K562 (cell line): ENCODE measurements at regions not wholly inside any gene's neighbourhood (a gene's known extent, or its start where the extent isn't known, plus 50 kb on each side); places are given as distances from the start of the nearest gene placed in this dataset.

Experiments
- ATAC-seq: fragments of 200-7000 bp; cut with Tn5 transposase; 3 replicates; pipeline ENCODE4 v1.9.1; 2020; ENCODE audit warnings: moderate library complexity
- BruUV-seq: library from RNA; stranded (reverse); fragments of 400-500 nt; replicated peaks from 2 replicates; lab custom pipeline; 2021; lab: Mats Ljungman, UMichigan
- CTCF ChIA-PET: fragments of 300-600 bp; formaldehyde crosslinking; extraction: SDS; loops from one replicate; lab custom pipeline; 2021; ENCODE audit warnings: low intra/inter-chr PET ratio; lab: Yijun Ruan, JAX
- POLR2A ChIA-PET: fragments of 300-600, 350-650 bp; sonication (Branson Sonifier 250); formaldehyde crosslinking; extraction: SDS; loops from one replicate; lab custom pipeline; 2021; ENCODE audit warnings: antibody characterized with exemption, inconsistent platforms; lab: Yijun Ruan, JAX
- DNase-seq, 4 experiments: peaks; one replicate each; pipeline versions ENCODE4 v3.0.0 to v3.0.0-alpha.2; 2011 to 2018; ENCODE audit warnings: low spot score in 3 of 4, mixed read lengths in 3 of 4; ENCODE audit errors: extremely low read depth in 1 of 4
- FAIRE-seq: peaks from 2 replicates; lab custom pipeline; 2011; peaks lifted over from hg19 to GRCh38; lab: Jason Lieb, UNC
- H2AFZ ChIP-seq: 2 replicates; pipeline ENCODE4 v1.6.0; 2011; ENCODE audit warnings: low read depth, low read length, control low read depth, inconsistent platforms
- H3K27ac ChIP-seq: fragments of 200-600 bp; 3 replicates; pipeline ENCODE4 v1.8.0; 2011; ENCODE audit warnings: low read depth, mild to moderate bottlenecking, control low read depth, inconsistent platforms, low read length, moderate library complexity, mixed read lengths; ENCODE audit errors: extremely low read depth
- H3K27me3 ChIP-seq, 2 experiments: fragments of 300-600 bp in 1 of 2; 2 replicates in 1 of 2; 3 replicates in 1 of 2; pipeline versions ENCODE4 v1.6.0 to v1.8.0; 2011; ENCODE audit warnings: inconsistent platforms in 2 of 2, low read length in 2 of 2, mild to moderate bottlenecking in 1 of 2, mixed read lengths in 1 of 2, moderate library complexity in 1 of 2; ENCODE audit not compliant: control insufficient read depth in 2 of 2, insufficient read depth in 2 of 2
- H3K36me3 ChIP-seq: fragments of 300-600 bp; 3 replicates; pipeline ENCODE4 v1.8.0; 2011; ENCODE audit warnings: mild to moderate bottlenecking, low read length, inconsistent platforms; ENCODE audit not compliant: control insufficient read depth, insufficient read depth
- H3K4me1 ChIP-seq, 2 experiments: fragments of 200-600 bp in 1 of 2; replicated peaks in 1 of 2; 2 replicates in 1 of 2; 3 replicates in 1 of 2; pipeline versions ENCODE4 v1.5.1 to v1.8.0; 2011; ENCODE audit warnings: inconsistent platforms in 2 of 2, low read length in 2 of 2, mild to moderate bottlenecking in 1 of 2, mixed read lengths in 1 of 2, moderate library complexity in 1 of 2; ENCODE audit not compliant: control insufficient read depth in 2 of 2, insufficient read depth in 2 of 2
- H3K4me2 ChIP-seq: 2 replicates; pipeline ENCODE4 v1.6.1; 2011; ENCODE audit warnings: low read length, control low read depth, inconsistent platforms, mixed read lengths; ENCODE audit not compliant: insufficient read depth
- H3K4me3 ChIP-seq: fragments of 200-600 bp; sonication (generic), shearing (Covaris generic); 2 replicates; pipeline ENCODE4 v1.5.1; 2016; ENCODE audit warnings: control low read depth, inconsistent platforms
- H3K79me2 ChIP-seq: fragments of 200-600 bp; 3 replicates; pipeline ENCODE4 v1.8.0; 2011; ENCODE audit warnings: low read length, inconsistent platforms; ENCODE audit not compliant: control insufficient read depth, insufficient read depth
- H3K9ac ChIP-seq, 2 experiments: 2 replicates each; pipeline versions ENCODE4 v1.6.0 to v1.6.1; 2011; ENCODE audit warnings: low read depth in 2 of 2, low read length in 2 of 2, control low read depth in 1 of 2, inconsistent platforms in 1 of 2, mild to moderate bottlenecking in 1 of 2, mixed read lengths in 1 of 2; ENCODE audit not compliant: insufficient read depth in 1 of 2
- H3K9me1 ChIP-seq: one replicate; pipeline ENCODE4 v1.6.0; 2011; ENCODE audit warnings: inconsistent platforms, mild to moderate bottlenecking, low read length, moderate library complexity; ENCODE audit not compliant: control insufficient read depth, insufficient read depth
- H3K9me3 ChIP-seq: replicated peaks from 2 replicates; pipeline ENCODE4 v1.5.1; 2011; ENCODE audit warnings: low read depth, low read length, inconsistent platforms; ENCODE audit not compliant: control insufficient read depth, insufficient read depth
- H4K20me1 ChIP-seq: replicated peaks from 2 replicates; pipeline ENCODE4 v1.6.1; 2011; ENCODE audit warnings: low read length, inconsistent platforms, mixed read lengths; ENCODE audit not compliant: control insufficient read depth, insufficient read depth
- KDM1A ChIP-seq, 2 experiments: fragments of 450-650 bp; IDR thresholded peaks; 2 replicates each; pipeline ENCODE4 v1.6.1; 2016; ENCODE audit warnings: mild to moderate bottlenecking in 2 of 2
- PTTG1 ChIP-seq: fragments of 450-650 bp; IDR thresholded peaks from 2 replicates; pipeline ENCODE4 v1.6.1; 2016; ENCODE audit warnings: low read depth, mild to moderate bottlenecking, missing genetic modification characterization, missing compliant biosample characterization
- TCF7 ChIP-seq: sonication (generic); IDR thresholded peaks from 2 replicates; pipeline ENCODE4 v1.6.1; 2016; ENCODE audit warnings: antibody characterized with exemption, borderline replicate concordance
- WGBS: fragments of 100-300 bp; shearing (Covaris generic); methylation state at CpG from one replicate; pipeline ENCODE4 v1.1.6; 2016; ENCODE audit warnings: low coverage, mixed read lengths; ENCODE audit not compliant: insufficient coverage; ENCODE audit errors: missing lambda C conversion rate; 5-methylcytosine and 5-hydroxymethylcytosine counted together
- in situ Hi-C: fragments of 300-500 bp; cut with MboI; formaldehyde crosslinking; loops from 4 replicates; pipeline ENCODE4 v1.15.0; 2018; ENCODE audit warnings: inconsistent platforms, mixed read lengths
- intact Hi-C: fragments of 100-400 bp; cut with micrococcal nuclease; formaldehyde crosslinking; loops from 2 replicates; pipeline ENCODE4 v1.14.2; 2022
- TF ChIP-seq, protein P1 (sequence below): sonication (generic); formaldehyde crosslinking; IDR thresholded peaks from 2 replicates; pipeline ENCODE4 v1.8.1; 2023; ENCODE audit warnings: mild to moderate bottlenecking, missing genetic modification reagents

DNA sequence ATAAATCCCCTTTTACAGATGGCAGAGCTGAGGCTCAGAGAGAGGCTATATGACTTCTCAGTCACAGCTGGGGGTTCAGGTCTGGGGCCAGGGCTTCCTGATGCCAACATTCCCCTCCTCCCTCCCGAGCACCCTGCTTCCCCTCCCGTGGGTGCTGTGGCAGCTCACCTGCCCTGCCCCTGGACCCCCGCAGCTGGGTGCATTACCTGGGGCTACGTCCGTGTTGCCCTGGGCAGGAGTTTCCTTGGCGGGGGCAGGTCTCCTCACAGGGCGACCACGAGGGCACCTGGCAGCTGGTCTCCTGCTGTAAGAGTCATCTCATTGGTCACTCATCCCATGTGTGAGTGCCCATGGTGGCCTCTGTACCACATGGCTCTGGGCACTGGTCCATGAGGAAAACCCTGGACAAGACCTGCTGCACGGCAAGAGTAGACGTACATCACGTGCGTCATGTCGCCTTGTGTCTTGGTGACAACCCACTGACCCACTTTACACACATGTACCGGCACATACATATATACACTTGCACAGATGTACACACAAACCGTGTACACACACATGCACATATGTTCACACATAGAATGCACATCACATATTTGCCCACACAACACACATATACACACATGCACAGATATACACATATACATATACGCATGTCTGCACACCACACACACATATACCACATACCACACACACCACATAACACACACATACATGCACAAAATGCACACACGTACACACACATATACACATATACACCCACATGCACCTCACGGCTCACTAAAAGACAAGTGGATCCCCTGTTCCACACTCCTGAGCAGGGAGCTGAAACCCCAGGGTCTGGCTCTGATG, 134.0 kb downstream of the FOXL1 start:
- DNase-seq (no peak), ATAC-seq (no peak), FAIRE-seq (no peak)
- intact Hi-C loops (no loop called here), in situ Hi-C loops (no loop called here)
- no peak overlapping the region for H3K4me2 ChIP-seq
- no peak overlapping the region for H3K9ac ChIP-seq
- H3K9me1 ChIP-seq: no peaks in the 10 kb centered on the region
- peaks cover 20 to 71% of the 10 kb centered on the region in 2 experiments; a peak in 4 of 5 replicates for H3K27me3 ChIP-seq
- BruUV-seq: no TSS peak
- WGBS: 2% methylated on average over 18 of the region's 18 CpGs
- CTCF ChIA-PET: no interaction called here
- POLR2A ChIA-PET: no interaction called here
- TF ChIP-seq, protein P1, sequence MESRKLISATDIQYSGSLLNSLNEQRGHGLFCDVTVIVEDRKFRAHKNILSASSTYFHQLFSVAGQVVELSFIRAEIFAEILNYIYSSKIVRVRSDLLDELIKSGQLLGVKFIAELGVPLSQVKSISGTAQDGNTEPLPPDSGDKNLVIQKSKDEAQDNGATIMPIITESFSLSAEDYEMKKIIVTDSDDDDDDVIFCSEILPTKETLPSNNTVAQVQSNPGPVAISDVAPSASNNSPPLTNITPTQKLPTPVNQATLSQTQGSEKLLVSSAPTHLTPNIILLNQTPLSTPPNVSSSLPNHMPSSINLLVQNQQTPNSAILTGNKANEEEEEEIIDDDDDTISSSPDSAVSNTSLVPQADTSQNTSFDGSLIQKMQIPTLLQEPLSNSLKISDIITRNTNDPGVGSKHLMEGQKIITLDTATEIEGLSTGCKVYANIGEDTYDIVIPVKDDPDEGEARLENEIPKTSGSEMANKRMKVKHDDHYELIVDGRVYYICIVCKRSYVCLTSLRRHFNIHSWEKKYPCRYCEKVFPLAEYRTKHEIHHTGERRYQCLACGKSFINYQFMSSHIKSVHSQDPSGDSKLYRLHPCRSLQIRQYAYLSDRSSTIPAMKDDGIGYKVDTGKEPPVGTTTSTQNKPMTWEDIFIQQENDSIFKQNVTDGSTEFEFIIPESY (CRISPR knock-in tag): no peak
- TF ChIP-seq PTTG1 (tag) (no peak), TCF7 (no peak), KDM1A (IDR thresholded peaks at IDR 0.05) (peak in 1 of 2 experiments; percentile 53; a peak in 1 of 4 replicates)
- peaks cover 0 to 5% of the 10 kb centered on the region in 2 experiments; a peak in 2 of 5 replicates for H3K4me1 ChIP-seq
- H3K9me3 ChIP-seq: no peaks in the 10 kb centered on the region
- no peak overlapping the region for H2AFZ ChIP-seq
- H4K20me1 ChIP-seq: no peaks in the 10 kb centered on the region; the same call in 1 of the 2 replicates
- H3K36me3 ChIP-seq: no peaks in the 10 kb centered on the region
- no peak overlapping the region for H3K27ac ChIP-seq
- H3K79me2 ChIP-seq: no peaks in the 10 kb centered on the region
- no peak overlapping the region for H3K4me3 ChIP-seq
